Thymus (tissue), 11 donors: ENCODE measurements at regions not wholly inside any gene's neighbourhood (a gene's known extent, or its start where the extent isn't known, plus 50 kb on each side); places are given as distances from the start of the nearest gene placed in this dataset.
A peak's percentile ranks its signal among the peaks of the same experiment; 100 is the strongest.

ENCODE experiments used
- DNase-seq, 9 donors: peaks; one replicate each; pipeline ENCODE4 v3.0.0-alpha.2; 2013; ENCODE audit warnings: low spot score in 9 of 9, low read depth in 6 of 9, missing footprints in 1 of 9
- H3K27ac ChIP-seq, 2 donors: one replicate each; pipeline ENCODE4 v1.5.1; 2013; ENCODE audit warnings: control low read depth in 1 of 2, low read depth in 1 of 2, low read length in 1 of 2, mild to moderate bottlenecking in 1 of 2, moderate library complexity in 1 of 2
- H3K27me3 ChIP-seq, 2 donors: one replicate each; pipeline ENCODE4 v1.5.1; 2013; ENCODE audit warnings: low read length in 1 of 2; ENCODE audit not compliant: control insufficient read depth in 2 of 2, insufficient read depth in 1 of 2
- H3K36me3 ChIP-seq, 2 donors: one replicate each; pipeline ENCODE4 v1.5.1; 2013; ENCODE audit warnings: low read length in 1 of 2, mild to moderate bottlenecking in 1 of 2, moderate library complexity in 1 of 2; ENCODE audit not compliant: control insufficient read depth in 2 of 2, insufficient read depth in 2 of 2
- H3K4me1 ChIP-seq, 2 donors: one replicate each; pipeline ENCODE4 v1.5.1; 2013; ENCODE audit warnings: low read length in 2 of 2; ENCODE audit not compliant: control insufficient read depth in 2 of 2, insufficient read depth in 2 of 2
- H3K4me3 ChIP-seq, 2 donors: one replicate each; pipeline ENCODE4 v1.5.1; 2013; ENCODE audit warnings: low read length in 2 of 2, control low read depth in 1 of 2, mild to moderate bottlenecking in 1 of 2
- H3K9me3 ChIP-seq, 2 donors: one replicate each; pipeline ENCODE4 v1.5.1; 2013; ENCODE audit warnings: low read length in 1 of 2, mild to moderate bottlenecking in 1 of 2; ENCODE audit not compliant: control insufficient read depth in 2 of 2, insufficient read depth in 1 of 2
- WGBS: extraction: QIAGEN DNeasy Blood & Tissue Kit; methylation state at CpG from one replicate; pipeline ENCODE4 v1.1.7; 2013; 5-methylcytosine and 5-hydroxymethylcytosine counted together
- donor health status: healthy.

DNA sequence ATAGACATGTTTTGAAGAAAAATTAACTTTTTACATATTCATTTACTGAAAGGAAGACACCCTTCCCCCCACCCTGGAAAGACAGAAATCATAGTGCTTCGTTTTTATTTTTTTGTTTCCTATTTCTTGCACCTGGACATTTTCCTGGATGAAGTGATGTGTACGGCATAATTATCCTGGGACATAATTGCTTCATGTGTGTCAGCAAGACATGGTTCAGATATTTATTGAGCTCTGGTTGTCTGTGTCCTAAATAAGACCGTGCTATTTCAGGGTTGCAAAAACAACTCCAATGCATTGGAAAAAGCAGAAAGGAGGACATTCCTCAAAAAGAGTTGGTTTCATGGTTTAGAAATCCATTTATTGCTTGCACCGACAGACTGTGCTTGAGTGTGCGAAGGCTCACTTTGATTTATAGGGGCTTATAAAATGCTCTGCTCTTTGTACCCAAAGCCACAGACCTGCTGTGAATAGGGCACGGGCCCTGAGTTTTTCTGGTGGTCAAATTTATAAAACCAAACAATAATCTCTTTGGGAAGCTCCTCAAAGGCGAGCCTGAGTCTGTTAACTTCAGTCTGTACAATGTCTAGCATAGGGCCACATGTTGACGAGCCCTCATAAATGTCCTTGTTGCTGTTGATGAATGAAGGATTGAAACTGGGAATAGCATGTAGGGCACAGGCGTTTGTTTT, 179.5 kb downstream of the SOX4 start:
- H3K36me3 ChIP-seq: no peaks in the 10 kb centered on the region
- DNase-seq: no peak
- peaks cover 2 to 14% of the 10 kb centered on the region in 2 donors for H3K4me1 ChIP-seq
- no peak overlapping the region for H3K4me3 ChIP-seq
- WGBS: 97% methylated on average over 9 of the region's 9 CpGs
- no peaks in the 10 kb centered on the region for H3K27me3 ChIP-seq
- H3K9me3 ChIP-seq: no peaks in the 10 kb centered on the region
- H3K27ac ChIP-seq: peak overlapping the region in 1 of 2 donors; percentile 31

GRCh38 chr6:21773576-21773968, 180.0 kb downstream of the SOX4 start:
- WGBS: 99% methylated on average over 6 of the region's 6 CpGs

DNA sequence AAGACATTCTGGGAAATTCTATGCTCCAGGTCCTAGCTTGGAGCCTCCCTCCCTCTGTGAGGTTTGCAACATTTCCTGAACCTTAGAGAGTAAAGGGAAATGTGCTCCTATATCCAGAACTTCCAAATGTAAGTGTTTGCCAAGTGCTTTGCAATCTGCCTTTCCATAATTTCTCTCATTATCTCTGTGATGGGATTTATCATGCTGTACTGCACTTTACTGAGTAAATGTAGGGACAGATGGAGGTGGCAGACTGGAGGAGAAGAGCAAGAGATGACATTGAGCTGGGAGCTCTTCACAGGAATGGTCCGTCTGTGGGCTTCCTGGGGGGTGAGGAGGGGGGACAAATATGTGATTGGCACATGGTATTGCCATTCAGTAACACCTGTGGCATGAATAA, 184.3 kb downstream of the SOX4 start:
- DNase-seq: no peak
- H3K27ac ChIP-seq: no peak overlapping the region
- 98% methylated on average over 1 of the region's 1 CpG for WGBS
- no peak overlapping the region for H3K4me3 ChIP-seq
- H3K9me3 ChIP-seq: no peaks in the 10 kb centered on the region
- H3K4me1 ChIP-seq: no peaks in the 10 kb centered on the region
- no peaks in the 10 kb centered on the region for H3K27me3 ChIP-seq
- no peaks in the 10 kb centered on the region for H3K36me3 ChIP-seq

More at GRCh38 chr6:21773576-21773968, 180.0 kb downstream of the SOX4 start:
- Histone ChIP-seq H3K36me3 (no peaks in the 10 kb centered on the region), H3K27me3 (no peaks in the 10 kb centered on the region), H3K4me1 (peaks cover 2 to 14% of the 10 kb centered on the region in 2 donors), H3K4me3 (no peak overlapping the region), H3K9me3 (no peaks in the 10 kb centered on the region), H3K27ac (peak overlapping the region in 1 of 2 donors; percentile 31)
- no peak for DNase-seq

- peaks cover 0 to under 1% of the 10 kb centered on the region in 2 donors for H3K4me1 ChIP-seq
- H3K36me3 ChIP-seq: no peaks in the 10 kb centered on the region
- no peak overlapping the region for H3K4me3 ChIP-seq
- H3K27ac ChIP-seq: no peak overlapping the region
- H3K9me3 ChIP-seq: no peaks in the 10 kb centered on the region
- 95% methylated on average over 2 of the region's 2 CpGs for WGBS
- no peaks in the 10 kb centered on the region for H3K27me3 ChIP-seq
- no peak for DNase-seq
Measured at GRCh38 chr6:21780141-21780540, 186.6 kb downstream of the SOX4 start.

DNA sequence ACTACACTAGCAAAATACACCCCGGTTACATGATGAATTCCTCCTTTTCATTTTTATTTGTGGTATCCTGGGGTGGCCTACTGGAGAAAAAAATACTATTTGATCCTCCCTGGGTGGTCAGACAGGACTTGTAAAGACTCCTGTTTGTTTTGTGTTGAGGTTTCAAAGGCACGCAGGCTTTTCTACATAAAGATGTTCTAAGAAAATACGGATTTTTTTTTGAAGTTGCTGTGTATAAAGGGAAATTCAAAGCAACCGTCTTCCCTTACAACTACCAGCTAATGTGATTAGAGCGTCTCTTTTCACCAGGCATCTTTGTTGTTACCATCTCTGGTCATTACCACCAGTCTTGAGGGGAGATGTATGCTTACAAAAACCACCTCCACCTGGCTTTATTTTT, 187.1 kb downstream of the SOX4 start:
- 80% methylated on average over 5 of the region's 5 CpGs for WGBS

GRCh38 chr6:21781128-21781527, 187.6 kb downstream of the SOX4 start:
- peaks cover 0 to 2% of the 10 kb centered on the region in 2 donors for H3K4me1 ChIP-seq
- no peaks in the 10 kb centered on the region for H3K27me3 ChIP-seq
- 92% methylated on average over 3 of the region's 3 CpGs for whole genome bisulfite sequencing
- no peak overlapping the region for H3K27ac ChIP-seq
- no peak overlapping the region for H3K4me3 ChIP-seq
- H3K36me3 ChIP-seq: no peaks in the 10 kb centered on the region
- DNase-seq: no peak
- no peaks in the 10 kb centered on the region for H3K9me3 ChIP-seq

More for the DNA sequence above, 187.1 kb downstream of the SOX4 start:
- H3K4me1 ChIP-seq: peaks cover 0 to 2% of the 10 kb centered on the region in 2 donors
- H3K27me3 ChIP-seq: no peaks in the 10 kb centered on the region
- H3K36me3 ChIP-seq: no peaks in the 10 kb centered on the region
- H3K9me3 ChIP-seq: no peaks in the 10 kb centered on the region
- H3K4me3 ChIP-seq: no peak overlapping the region
- no peak overlapping the region for H3K27ac ChIP-seq
- no peak for DNase-seq

- no peak for DNase-seq
- Histone ChIP-seq H3K4me3 (no peak overlapping the region), H3K4me1 (peaks cover 0 to 2% of the 10 kb centered on the region in 2 donors), H3K36me3 (no peaks in the 10 kb centered on the region), H3K27me3 (no peaks in the 10 kb centered on the region), H3K27ac (no peak overlapping the region), H3K9me3 (no peaks in the 10 kb centered on the region)
- 100% methylated on average over 1 of the region's 1 CpG for WGBS
Measured at GRCh38 chr6:21785164-21785563, 191.6 kb downstream of the SOX4 start.

DNA sequence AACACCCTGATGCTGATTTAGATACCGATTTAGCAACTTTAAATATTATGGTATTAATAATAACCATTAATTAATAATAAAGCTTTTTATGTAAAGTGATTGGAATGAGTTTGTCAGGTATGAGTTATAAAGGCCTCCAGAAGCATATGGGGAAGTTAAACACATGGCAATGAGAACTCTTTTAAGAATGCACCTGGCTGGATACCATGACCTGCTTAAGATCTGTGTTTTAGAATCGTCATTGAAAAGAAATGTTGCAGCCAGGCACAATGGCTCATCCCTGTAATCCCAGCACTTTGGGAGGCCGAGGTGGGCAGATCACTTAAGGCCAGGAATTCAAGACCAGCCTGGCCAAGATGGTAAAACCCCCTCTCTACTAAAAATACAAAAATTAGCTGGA, 197.5 kb downstream of the SOX4 start:
- Histone ChIP-seq H3K36me3 (no peaks in the 10 kb centered on the region), H3K27ac (no peak overlapping the region), H3K4me1 (peaks cover 0 to 6% of the 10 kb centered on the region in 2 donors), H3K27me3 (no peaks in the 10 kb centered on the region), H3K9me3 (no peaks in the 10 kb centered on the region), H3K4me3 (no peak overlapping the region)
- DNase-seq: no peak
- 73% methylated on average over 3 of the region's 3 CpGs for WGBS

- Histone ChIP-seq H3K27ac (no peak overlapping the region), H3K4me1 (peaks cover 0 to 6% of the 10 kb centered on the region in 2 donors), H3K36me3 (no peaks in the 10 kb centered on the region), H3K9me3 (no peaks in the 10 kb centered on the region), H3K27me3 (no peaks in the 10 kb centered on the region), H3K4me3 (no peak overlapping the region)
- no peak for DNase-seq
- WGBS: 64% methylated on average over 4 of the region's 4 CpGs
Measured at GRCh38 chr6:21791581-21791980, 198.0 kb downstream of the SOX4 start.
